Osteocyte (in vitro differentiated cells): ENCODE measurements at regions not wholly inside any gene's neighbourhood (a gene's known extent, or its start where the extent isn't known, plus 50 kb on each side); places are given as distances from the start of the nearest gene placed in this dataset.

Source experiments
- DNase-seq: peaks from one replicate; pipeline ENCODE4 v3.0.0; 2021; ENCODE audit warnings: mixed read lengths; ENCODE audit not compliant: unreplicated experiment; ENCODE audit errors: extremely low spot score
- H3K27ac Mint-ChIP-seq: one replicate; pipeline ENCODE4 v1.8.0; 2021; ENCODE audit warnings: mild to moderate bottlenecking, mixed read lengths; ENCODE audit not compliant: unreplicated experiment
- H3K27me3 Mint-ChIP-seq: one replicate; pipeline ENCODE4 v1.8.0; 2021; ENCODE audit warnings: mixed read lengths; ENCODE audit not compliant: unreplicated experiment
- H3K36me3 Mint-ChIP-seq: one replicate; pipeline ENCODE4 v1.8.0; 2021; ENCODE audit warnings: mixed read lengths; ENCODE audit not compliant: unreplicated experiment
- H3K4me1 Mint-ChIP-seq: one replicate; pipeline ENCODE4 v1.8.0; 2021; ENCODE audit warnings: mixed read lengths; ENCODE audit not compliant: unreplicated experiment
- H3K4me3 Mint-ChIP-seq: one replicate; pipeline ENCODE4 v1.8.0; 2021; ENCODE audit warnings: mild to moderate bottlenecking, moderate library complexity, mixed read lengths; ENCODE audit not compliant: unreplicated experiment
- H3K9me3 Mint-ChIP-seq: one replicate; pipeline ENCODE4 v1.8.0; 2021; ENCODE audit warnings: mixed read lengths; ENCODE audit not compliant: unreplicated experiment
- CTCF ChIP-seq: fragments of 200-600 bp; sonication (generic); IDR thresholded peaks from 2 replicates; pipeline ENCODE4 v1.5.0; 2021; ENCODE audit warnings: antibody characterized with exemption, mild to moderate bottlenecking, moderate library complexity

GRCh38 chr11:81211050-81211449 is 1522.6 kb downstream of the FAM181B start:
- Mint-ChIP-seq H3K36me3 (no peaks in the 10 kb centered on the region), H3K27me3 (no peaks in the 10 kb centered on the region), H3K27ac (no peak overlapping the region), H3K4me3 (no peak overlapping the region), H3K4me1 (no peaks in the 10 kb centered on the region), H3K9me3 (peaks cover 36% of the 10 kb centered on the region)
- no peak for TF ChIP-seq CTCF
- no peak for DNase-seq

GRCh38 chr11:81207421-81208054 is 1526.1 kb downstream of the FAM181B start:
- Mint-ChIP-seq H3K36me3 (no peaks in the 10 kb centered on the region), H3K27ac (no peak overlapping the region), H3K4me3 (no peak overlapping the region), H3K27me3 (no peaks in the 10 kb centered on the region), H3K4me1 (no peaks in the 10 kb centered on the region), H3K9me3 (peaks cover 39% of the 10 kb centered on the region)
- no peak for TF ChIP-seq CTCF
- no peak for DNase-seq

GRCh38 chr11:81203876-81204275 is 1529.8 kb downstream of the FAM181B start:
- H3K27ac Mint-ChIP-seq = no peak overlapping the region
- no peaks in the 10 kb centered on the region for H3K36me3 Mint-ChIP-seq
- DNase-seq = no peak

GRCh38 chr11:81197396-81197795 is 1536.3 kb downstream of the FAM181B start:
- no peak overlapping the region for H3K4me3 Mint-ChIP-seq
- no peak for DNase-seq
- H3K27me3 Mint-ChIP-seq = no peaks in the 10 kb centered on the region
- peaks cover 47% of the 10 kb centered on the region for H3K9me3 Mint-ChIP-seq
- no peak for TF ChIP-seq CTCF
- no peak overlapping the region for H3K27ac Mint-ChIP-seq
- H3K4me1 Mint-ChIP-seq = no peaks in the 10 kb centered on the region
- H3K36me3 Mint-ChIP-seq = no peaks in the 10 kb centered on the region

More at GRCh38 chr11:81203876-81204275, 1529.8 kb downstream of the FAM181B start:
- Mint-ChIP-seq H3K27me3 (no peaks in the 10 kb centered on the region), H3K9me3 (peaks cover 33% of the 10 kb centered on the region), H3K4me1 (no peaks in the 10 kb centered on the region), H3K4me3 (no peak overlapping the region)
- TF ChIP-seq CTCF = no peak

GRCh38 chr11:81192516-81192915 is 1541.1 kb downstream of the FAM181B start:
- no peak overlapping the region for H3K4me3 Mint-ChIP-seq
- no peaks in the 10 kb centered on the region for H3K36me3 Mint-ChIP-seq
- no peak for DNase-seq
- H3K27ac Mint-ChIP-seq = no peak overlapping the region
- H3K27me3 Mint-ChIP-seq = no peaks in the 10 kb centered on the region
- H3K9me3 Mint-ChIP-seq = peaks cover 23% of the 10 kb centered on the region
- H3K4me1 Mint-ChIP-seq = no peaks in the 10 kb centered on the region
- TF ChIP-seq CTCF = no peak
